ENCODE measurements at regions not wholly inside any gene's neighbourhood (a gene's known extent, or its start where the extent isn't known, plus 50 kb on each side); places are given as distances from the start of the nearest gene placed in this dataset.

- H3K4me1 ChIP-seq (ENCODE audit: control insufficient read depth in 2 of 2, insufficient read depth in 2 of 2, low read length in 2 of 2) = no peaks in the 10 kb centered on the region
- no peak overlapping the region for H3K9ac ChIP-seq (ENCODE audit: low read length)
- no peaks in the 10 kb centered on the region for H3K9me3 ChIP-seq (ENCODE audit: control extremely low read depth in 1 of 3, control insufficient read depth in 2 of 3, insufficient read depth in 1 of 3, low read length in 2 of 3)
- H3K4me3 ChIP-seq (ENCODE audit: control extremely low read depth in 1 of 5, extremely low read depth in 1 of 5, insufficient read depth in 1 of 5, low read depth in 2 of 5, low read length in 4 of 5) = no peak overlapping the region
- Mint-ChIP-seq H3K27ac (no peak overlapping the region), H3K4me3 (no peak overlapping the region), H3K9me3 (ENCODE audit: insufficient read depth) (peaks cover 6% of the 10 kb centered on the region), H3K4me1 (no peaks in the 10 kb centered on the region), H3K27me3 (peaks cover 4% of the 10 kb centered on the region)
- H3K27me3 ChIP-seq (replicated peaks in 1 of 4; ENCODE audit: control extremely low read depth in 1 of 4, control insufficient read depth in 3 of 4, insufficient read depth in 4 of 4, low read length in 3 of 4) = no peaks in the 10 kb centered on the region
- ATAC-seq (ENCODE audit: low read depth) (no peak), DNase-seq (no peak)
- H2AFZ ChIP-seq (ENCODE audit: insufficient read depth, low read depth, low read length, poor library complexity, severe bottlenecking) = no peak overlapping the region
- H3K4me2 ChIP-seq (replicated peaks; ENCODE audit: low read depth, low read length, poor library complexity, severe bottlenecking) = no peak overlapping the region
- POLR2A ChIA-PET = no interaction called here
- no peaks in the 10 kb centered on the region for H3K36me3 ChIP-seq (replicated peaks in 1 of 2; ENCODE audit: control extremely low read depth in 1 of 2, control insufficient read depth in 1 of 2, extremely low read depth in 1 of 2, insufficient read depth in 2 of 2, low read length in 1 of 2)
- CTCF ChIA-PET = interaction anchor here (0.5 kb wide), 1 partner anchor 564 kb away, joined by 3 read pairs; no protein-coding TSS in a partner anchor
- intact Hi-C loops (cut with micrococcal nuclease) = no loop called here
- no peak overlapping the region for H3K27ac ChIP-seq (ENCODE audit: low read length in 2 of 2)
- no peaks in the 10 kb centered on the region for H3K79me2 ChIP-seq (ENCODE audit: control insufficient read depth, insufficient read depth, low read length)
- H4K20me1 ChIP-seq (ENCODE audit: control insufficient read depth, insufficient read depth, low read length, poor library complexity, severe bottlenecking) = no peaks in the 10 kb centered on the region
- TF ChIP-seq EZH2 (IDR thresholded peaks at IDR 0.05; ENCODE audit: borderline replicate concordance, insufficient read depth, low read depth, low read length, poor library complexity, severe bottlenecking) (no peak), CTCF (IDR thresholded peaks at IDR 0.05) (no peak)
These were observed 421.7 kb downstream of the SPATA31D1 start for GRCh38 chr9:82410306-82410705.

- no peaks in the 10 kb centered on the region for H3K27me3 ChIP-seq (replicated peaks in 1 of 4; ENCODE audit: control extremely low read depth in 1 of 4, control insufficient read depth in 3 of 4, insufficient read depth in 4 of 4, low read length in 3 of 4)
- intact Hi-C loops (cut with micrococcal nuclease) = no loop called here
- H3K9me3 Mint-ChIP-seq (ENCODE audit: insufficient read depth) = peaks cover 6% of the 10 kb centered on the region
- no peak overlapping the region for H3K4me3 Mint-ChIP-seq
- no peaks in the 10 kb centered on the region for H4K20me1 ChIP-seq (ENCODE audit: control insufficient read depth, insufficient read depth, low read length, poor library complexity, severe bottlenecking)
- TF ChIP-seq EZH2 (IDR thresholded peaks at IDR 0.05; ENCODE audit: borderline replicate concordance, insufficient read depth, low read depth, low read length, poor library complexity, severe bottlenecking) (no peak), CTCF (IDR thresholded peaks at IDR 0.05) (no peak)
- no peaks in the 10 kb centered on the region for H3K4me1 ChIP-seq (ENCODE audit: control insufficient read depth in 2 of 2, insufficient read depth in 2 of 2, low read length in 2 of 2)
- H3K27me3 Mint-ChIP-seq = peaks cover 4% of the 10 kb centered on the region
- H3K27ac Mint-ChIP-seq = no peak overlapping the region
- no peak overlapping the region for H3K4me3 ChIP-seq (ENCODE audit: control extremely low read depth in 1 of 5, extremely low read depth in 1 of 5, insufficient read depth in 1 of 5, low read depth in 2 of 5, low read length in 4 of 5)
- no peak overlapping the region for H3K4me2 ChIP-seq (replicated peaks; ENCODE audit: low read depth, low read length, poor library complexity, severe bottlenecking)
- ATAC-seq (ENCODE audit: low read depth) = no peak
- DNase-seq = no peak
- no peaks in the 10 kb centered on the region for H3K9me3 ChIP-seq (ENCODE audit: control extremely low read depth in 1 of 3, control insufficient read depth in 2 of 3, insufficient read depth in 1 of 3, low read length in 2 of 3)
- H2AFZ ChIP-seq (ENCODE audit: insufficient read depth, low read depth, low read length, poor library complexity, severe bottlenecking) = no peak overlapping the region
- no peaks in the 10 kb centered on the region for H3K79me2 ChIP-seq (ENCODE audit: control insufficient read depth, insufficient read depth, low read length)
- CTCF ChIA-PET = no interaction called here
- H3K36me3 ChIP-seq (replicated peaks in 1 of 2; ENCODE audit: control extremely low read depth in 1 of 2, control insufficient read depth in 1 of 2, extremely low read depth in 1 of 2, insufficient read depth in 2 of 2, low read length in 1 of 2) = no peaks in the 10 kb centered on the region
- no peak overlapping the region for H3K9ac ChIP-seq (ENCODE audit: low read length)
- H3K27ac ChIP-seq (ENCODE audit: low read length in 2 of 2) = no peak overlapping the region
- H3K4me1 Mint-ChIP-seq = no peaks in the 10 kb centered on the region
- POLR2A ChIA-PET = no interaction called here
These were observed 422.3 kb downstream of the SPATA31D1 start for GRCh38 chr9:82410866-82411265.
